NCI-H2081 (cell line): ENCODE measurements at regions not wholly inside any gene's neighbourhood (a gene's known extent, or its start where the extent isn't known, plus 50 kb on each side); places are given as distances from the start of the nearest gene placed in this dataset.
"Not testable (repeated sequence)": the region's sequence is repeated elsewhere in the genome, so short reads cannot be mapped to it uniquely, and the experiment has no call there.

Experiments used
- DNase-seq, 2 experiments: peaks; one replicate each; lab custom pipeline; 2025; lab: John Stamatoyannopoulos, UW

- DNase-seq = no peak
Observed at GRCh38 chr9:90979639-90980038, 178.0 kb downstream of the SYK start.

GRCh38 chr9:90981726-90982125 lies 180.1 kb downstream of the SYK start:
- DNase-seq = no peak

- no peak for DNase-seq
Observed at GRCh38 chr9:90983394-90983793, 181.8 kb downstream of the SYK start.

GRCh38 chr9:90985631-90986030 lies 184.0 kb downstream of the SYK start:
- no peak for DNase-seq

- DNase-seq = no peak
Observed at GRCh38 chr9:90986161-90986560, 184.5 kb downstream of the SYK start.

GRCh38 chr9:90987566-90987965 lies 185.9 kb downstream of the SYK start:
- DNase-seq = no peak

GRCh38 chr9:90988318-90988717 lies 186.7 kb downstream of the SYK start:
- DNase-seq = no peak

GRCh38 chr9:90991953-90992352 lies 190.3 kb downstream of the SYK start:
- no peak for DNase-seq

GRCh38 chr9:90995516-90995915 lies 193.9 kb downstream of the SYK start:
- DNase-seq = no peak

- no peak for DNase-seq
Observed at GRCh38 chr9:90996154-90997065, 194.8 kb downstream of the SYK start.

- DNase-seq = peak in 1 of 2 experiments; percentile 39
Observed at GRCh38 chr9:90998573-90998972, 197.0 kb downstream of the SYK start.

- DNase-seq = peak; percentile 44 to 81
Observed at GRCh38 chr9:90999425-91000397, 198.1 kb downstream of the SYK start.

GRCh38 chr9:91001146-91001611 lies 199.6 kb downstream of the SYK start:
- peak; percentile 81 to 91 for DNase-seq

GRCh38 chr9:91004484-91004883 lies 202.9 kb downstream of the SYK start:
- no peak for DNase-seq

GRCh38 chr9:91004992-91005391 lies 203.4 kb downstream of the SYK start:
- no peak for DNase-seq

- DNase-seq = no peak
Observed at GRCh38 chr9:91006046-91006445, 204.4 kb downstream of the SYK start.

- DNase-seq = no peak
Observed at GRCh38 chr9:91008568-91008967, 206.9 kb downstream of the SYK start.

GRCh38 chr9:91011891-91012290 lies 210.3 kb downstream of the SYK start:
- DNase-seq = no peak

GRCh38 chr9:91012933-91013841 lies 211.6 kb downstream of the SYK start:
- no peak for DNase-seq

GRCh38 chr9:91017245-91017644 lies 215.6 kb downstream of the SYK start:
- DNase-seq = no peak

- not testable (repeated sequence) for DNase-seq
Observed at GRCh38 chr9:91019871-91020270, 218.3 kb downstream of the SYK start.
